Endothelial cell of umbilical vein (primary cell): ENCODE measurements at regions not wholly inside any gene's neighbourhood (a gene's known extent, or its start where the extent isn't known, plus 50 kb on each side); places are given as distances from the start of the nearest gene placed in this dataset.

Source experiments
- BruUV-seq: library from RNA; stranded (reverse); fragments of 400-500 nt; replicated peaks from 2 replicates; lab custom pipeline; 2021; lab: Mats Ljungman, UMichigan
- CTCF ChIA-PET: fragments of 300-600, 350-600 bp; sonication (Branson Sonifier 250); formaldehyde crosslinking; loops from one replicate; lab custom pipeline; 2021; ENCODE audit warnings: antibody characterized with exemption, inconsistent platforms; lab: Charles Lee
- POLR2A ChIA-PET: fragments of 300-600, 350-600 bp; sonication (Branson Sonifier 250); formaldehyde crosslinking; loops from one replicate; lab custom pipeline; 2021; ENCODE audit warnings: antibody characterized with exemption, inconsistent platforms; lab: Charles Lee
- DNase-seq: peaks from one replicate; pipeline ENCODE4 v3.0.0-alpha.2; 2011; ENCODE audit warnings: low read depth, low spot score
- FAIRE-seq: peaks from 2 replicates; lab custom pipeline; 2011; peaks lifted over from hg19 to GRCh38; lab: Jason Lieb, UNC
- H2AFZ ChIP-seq: 2 replicates; pipeline ENCODE4 v1.6.0; 2012; ENCODE audit warnings: low read depth, low read length, control low read depth, inconsistent platforms
- H3K27ac ChIP-seq: 2 replicates; pipeline ENCODE4 v1.5.1; 2011; ENCODE audit warnings: low read depth, mild to moderate bottlenecking, control low read depth, low read length, moderate library complexity; ENCODE audit not compliant: insufficient read depth
- H3K27me3 ChIP-seq, 2 experiments: 2 replicates each; pipeline versions ENCODE4 v1.6.0 to v1.6.1; 2011; ENCODE audit warnings: low read length in 2 of 2, mixed read lengths in 1 of 2; ENCODE audit not compliant: control insufficient read depth in 2 of 2, insufficient read depth in 2 of 2
- H3K36me3 ChIP-seq, 2 experiments: 2 replicates in 1 of 2; 3 replicates in 1 of 2; pipeline ENCODE4 v1.5.1; 2011; ENCODE audit warnings: low read length in 2 of 2, mild to moderate bottlenecking in 1 of 2, moderate library complexity in 1 of 2; ENCODE audit not compliant: control insufficient read depth in 2 of 2, insufficient read depth in 2 of 2; ENCODE audit errors: extremely low read depth in 1 of 2
- H3K4me1 ChIP-seq: 3 replicates; pipeline ENCODE4 v1.5.1; 2011; ENCODE audit warnings: mild to moderate bottlenecking, low read length; ENCODE audit not compliant: control insufficient read depth, insufficient read depth; ENCODE audit errors: extremely low read depth
- H3K4me2 ChIP-seq: 2 replicates; pipeline ENCODE4 v1.6.1; 2011; ENCODE audit warnings: low read length, control low read depth, mixed read lengths; ENCODE audit not compliant: insufficient read depth
- H3K4me3 ChIP-seq, 3 experiments: fragments of 200-600 bp in 1 of 3; sonication (generic), shearing (Covaris generic) in 1 of 3; replicated peaks in 1 of 3; 2 replicates each; pipeline ENCODE4 v1.5.1; 2011 to 2016; ENCODE audit warnings: control low read depth in 3 of 3, low read length in 3 of 3, mild to moderate bottlenecking in 2 of 3, inconsistent platforms in 1 of 3, low read depth in 1 of 3, moderate library complexity in 1 of 3; ENCODE audit not compliant: insufficient read depth in 1 of 3
- H3K79me2 ChIP-seq: 2 replicates; pipeline ENCODE4 v1.6.0; 2012; ENCODE audit warnings: low read length, inconsistent platforms; ENCODE audit not compliant: control insufficient read depth, insufficient read depth
- H3K9ac ChIP-seq: replicated peaks from 2 replicates; pipeline ENCODE3; 2011; ENCODE audit warnings: low read length, control low read depth; ENCODE audit not compliant: insufficient read depth; ENCODE audit errors: extremely low read depth
- H3K9me1 ChIP-seq: replicated peaks from 3 replicates; pipeline ENCODE4 v1.6.0; 2011; ENCODE audit warnings: mild to moderate bottlenecking, low read length; ENCODE audit not compliant: control insufficient read depth, insufficient read depth; ENCODE audit errors: extremely low read depth
- H3K9me3 ChIP-seq: replicated peaks from 2 replicates; pipeline ENCODE4 v1.5.1; 2012; ENCODE audit warnings: low read length, inconsistent platforms; ENCODE audit not compliant: control insufficient read depth, insufficient read depth
- H4K20me1 ChIP-seq: replicated peaks from 2 replicates; pipeline ENCODE3; 2011; ENCODE audit warnings: mild to moderate bottlenecking, low read length; ENCODE audit not compliant: control insufficient read depth, insufficient read depth; ENCODE audit errors: extremely low read depth
- EZH2 ChIP-seq: IDR thresholded peaks from 2 replicates; pipeline ENCODE4 v1.6.1; 2012; ENCODE audit warnings: borderline replicate concordance, low read depth, mild to moderate bottlenecking, moderate library complexity, low read length, inconsistent platforms; ENCODE audit not compliant: severe bottlenecking
- FOS ChIP-seq: IDR thresholded peaks from 2 replicates; pipeline ENCODE4 v1.6.1; 2011; ENCODE audit warnings: mild to moderate bottlenecking, low read length, moderate library complexity, borderline replicate concordance; ENCODE audit not compliant: insufficient read depth
- GATA2 ChIP-seq: IDR thresholded peaks from 2 replicates; pipeline ENCODE4 v1.7.0; 2011; ENCODE audit warnings: low read depth, mild to moderate bottlenecking, moderate library complexity, mixed read lengths, low read length; ENCODE audit not compliant: insufficient read length, insufficient read depth
- JUN ChIP-seq: IDR thresholded peaks from 2 replicates; pipeline ENCODE4 v1.6.1; 2011; ENCODE audit warnings: borderline replicate concordance, low read depth; ENCODE audit not compliant: insufficient read length, insufficient read depth
- MYC ChIP-seq: IDR thresholded peaks from one replicate; pipeline ENCODE4 v1.6.1; 2011; ENCODE audit warnings: mild to moderate bottlenecking, low read depth, low read length
- POLR2A ChIP-seq: IDR thresholded peaks from 2 replicates; pipeline ENCODE4 v1.6.1; 2012; ENCODE audit warnings: low read depth, mild to moderate bottlenecking, control low read depth, low read length
- POLR2AphosphoS5 ChIP-seq: IDR thresholded peaks from 2 replicates; pipeline ENCODE4 v1.6.1; 2012; ENCODE audit warnings: low read depth, mild to moderate bottlenecking, control low read depth, low read length, moderate library complexity; ENCODE audit not compliant: insufficient read depth
- dilution Hi-C: fragments of 300-500 bp; cut with MboI; formaldehyde crosslinking; loops from one replicate; pipeline ENCODE4 v1.15.0; 2019; ENCODE audit warnings: low sequenced_read_pairs; ENCODE audit not compliant: extremely low pct_ligation_motif_present
- intact Hi-C: fragments of 100-400 bp; cut with micrococcal nuclease; formaldehyde crosslinking; loops from one replicate; pipeline ENCODE4 v1.10.0; 2022
- TF ChIP-seq, protein P1 (sequence below), 2 donors: IDR thresholded peaks; 1 replicate in 1 of 2; 2 replicates in 1 of 2; pipeline ENCODE4 v1.5.1; 2011; ENCODE audit warnings: low read length in 2 of 2, mild to moderate bottlenecking in 2 of 2, moderate library complexity in 2 of 2, control low read depth in 1 of 2, inconsistent platforms in 1 of 2, low read depth in 1 of 2; ENCODE audit not compliant: insufficient read depth in 1 of 2; ENCODE audit errors: extremely low read depth in 1 of 2
- TF ChIP-seq, protein P2 (sequence below): IDR thresholded peaks from 2 replicates; pipeline ENCODE4 v1.6.1; 2011; ENCODE audit not compliant: insufficient read depth, insufficient read length

DNA sequence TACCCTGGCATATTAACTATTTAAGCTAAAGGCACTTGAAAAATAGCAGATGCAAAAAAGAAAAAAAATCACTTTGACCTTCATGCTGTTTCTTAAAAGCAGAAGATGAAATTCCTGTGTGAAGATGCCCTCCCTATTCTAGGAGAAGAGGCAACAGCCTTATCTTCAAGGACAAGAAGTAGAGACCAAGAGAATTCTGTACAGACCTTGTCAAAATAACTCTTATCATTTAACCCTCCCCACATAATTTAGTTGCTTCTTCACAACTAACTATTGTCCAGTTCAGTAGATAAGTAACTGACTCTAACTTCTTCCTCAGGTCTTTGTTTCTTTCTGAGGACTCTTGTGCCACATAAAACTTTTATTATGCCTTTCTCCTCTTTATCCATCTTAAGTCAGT is 72.0 kb upstream of the MARCHF10 start:
- dilution Hi-C loops: no loop called here
- no peak for DNase-seq
- H3K9me3 ChIP-seq: no peaks in the 10 kb centered on the region
- TF ChIP-seq MYC: no peak
- TF ChIP-seq POLR2AphosphoS5: no peak
- TF ChIP-seq EZH2: no peak
- TF ChIP-seq JUN: no peak
- TF ChIP-seq, protein P1, sequence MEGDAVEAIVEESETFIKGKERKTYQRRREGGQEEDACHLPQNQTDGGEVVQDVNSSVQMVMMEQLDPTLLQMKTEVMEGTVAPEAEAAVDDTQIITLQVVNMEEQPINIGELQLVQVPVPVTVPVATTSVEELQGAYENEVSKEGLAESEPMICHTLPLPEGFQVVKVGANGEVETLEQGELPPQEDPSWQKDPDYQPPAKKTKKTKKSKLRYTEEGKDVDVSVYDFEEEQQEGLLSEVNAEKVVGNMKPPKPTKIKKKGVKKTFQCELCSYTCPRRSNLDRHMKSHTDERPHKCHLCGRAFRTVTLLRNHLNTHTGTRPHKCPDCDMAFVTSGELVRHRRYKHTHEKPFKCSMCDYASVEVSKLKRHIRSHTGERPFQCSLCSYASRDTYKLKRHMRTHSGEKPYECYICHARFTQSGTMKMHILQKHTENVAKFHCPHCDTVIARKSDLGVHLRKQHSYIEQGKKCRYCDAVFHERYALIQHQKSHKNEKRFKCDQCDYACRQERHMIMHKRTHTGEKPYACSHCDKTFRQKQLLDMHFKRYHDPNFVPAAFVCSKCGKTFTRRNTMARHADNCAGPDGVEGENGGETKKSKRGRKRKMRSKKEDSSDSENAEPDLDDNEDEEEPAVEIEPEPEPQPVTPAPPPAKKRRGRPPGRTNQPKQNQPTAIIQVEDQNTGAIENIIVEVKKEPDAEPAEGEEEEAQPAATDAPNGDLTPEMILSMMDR (IDR thresholded peaks at IDR 0.05; ENCODE audit: extremely low read depth in 1 of 2, insufficient read depth in 1 of 2, low read depth in 1 of 2, low read length in 2 of 2): no peak
- TF ChIP-seq, protein P2, sequence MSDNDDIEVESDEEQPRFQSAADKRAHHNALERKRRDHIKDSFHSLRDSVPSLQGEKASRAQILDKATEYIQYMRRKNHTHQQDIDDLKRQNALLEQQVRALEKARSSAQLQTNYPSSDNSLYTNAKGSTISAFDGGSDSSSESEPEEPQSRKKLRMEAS: no peak
- TF ChIP-seq POLR2A: no peak
- no peak for TF ChIP-seq FOS
- TF ChIP-seq GATA2: no peak
- intact Hi-C loops: no loop called here
- no peaks in the 10 kb centered on the region for H3K27me3 ChIP-seq
- H3K9ac ChIP-seq: no peak overlapping the region
- H3K27ac ChIP-seq: no peak overlapping the region
- H3K4me1 ChIP-seq: peaks cover 14% of the 10 kb centered on the region
- POLR2A ChIA-PET: no interaction called here
- H4K20me1 ChIP-seq: no peaks in the 10 kb centered on the region
- no peaks in the 10 kb centered on the region for H3K36me3 ChIP-seq
- no peak overlapping the region for H3K4me2 ChIP-seq
- BruUV-seq: no TSS peak
- no peaks in the 10 kb centered on the region for H3K9me1 ChIP-seq
- H2AFZ ChIP-seq: no peak overlapping the region
- CTCF ChIA-PET: no interaction called here
- no peak overlapping the region for H3K4me3 ChIP-seq
- no peaks in the 10 kb centered on the region for H3K79me2 ChIP-seq
- FAIRE-seq: no peak
